NT2/D1 (cell line): ENCODE measurements at regions not wholly inside any gene's neighbourhood (a gene's known extent, or its start where the extent isn't known, plus 50 kb on each side); places are given as distances from the start of the nearest gene placed in this dataset.

Experiments
- DNase-seq: peaks from one replicate; pipeline ENCODE4 v3.0.0-alpha.2; 2011; ENCODE audit warnings: low read depth, low spot score
- H3K27me3 ChIP-seq: 2 replicates; pipeline ENCODE4 v1.6.0; 2011; ENCODE audit warnings: mild to moderate bottlenecking; ENCODE audit not compliant: insufficient read length, insufficient read depth
- H3K36me3 ChIP-seq: 2 replicates; pipeline ENCODE4 v1.6.1; 2011; ENCODE audit warnings: mild to moderate bottlenecking, low read length, mixed read lengths; ENCODE audit not compliant: insufficient read depth, insufficient read length
- H3K4me1 ChIP-seq: 2 replicates; pipeline ENCODE4 v1.5.1; 2011; ENCODE audit not compliant: insufficient read depth, insufficient read length
- H3K4me3 ChIP-seq: 2 replicates; pipeline ENCODE4 v1.5.1; 2011; ENCODE audit warnings: low read depth; ENCODE audit not compliant: insufficient read length
- H3K9ac ChIP-seq: 2 replicates; pipeline ENCODE4 v1.6.0; 2011; ENCODE audit warnings: low read depth; ENCODE audit not compliant: insufficient read length
- H3K9me3 ChIP-seq: 2 replicates; pipeline ENCODE4 v1.5.1; 2011; ENCODE audit warnings: mild to moderate bottlenecking, low read length; ENCODE audit not compliant: insufficient read depth
- SUZ12 ChIP-seq: IDR thresholded peaks from 2 replicates; pipeline ENCODE4 v1.6.1; 2011; ENCODE audit not compliant: insufficient read length, insufficient read depth; ENCODE audit errors: extremely low read depth
- YY1 ChIP-seq: IDR thresholded peaks from 2 replicates; pipeline ENCODE4 v1.6.1; 2011; ENCODE audit not compliant: insufficient read length, insufficient read depth
- ZNF274 ChIP-seq: IDR thresholded peaks from 2 replicates; pipeline ENCODE4 v1.6.1; 2011; ENCODE audit warnings: mild to moderate bottlenecking, low read depth, low read length

DNA sequence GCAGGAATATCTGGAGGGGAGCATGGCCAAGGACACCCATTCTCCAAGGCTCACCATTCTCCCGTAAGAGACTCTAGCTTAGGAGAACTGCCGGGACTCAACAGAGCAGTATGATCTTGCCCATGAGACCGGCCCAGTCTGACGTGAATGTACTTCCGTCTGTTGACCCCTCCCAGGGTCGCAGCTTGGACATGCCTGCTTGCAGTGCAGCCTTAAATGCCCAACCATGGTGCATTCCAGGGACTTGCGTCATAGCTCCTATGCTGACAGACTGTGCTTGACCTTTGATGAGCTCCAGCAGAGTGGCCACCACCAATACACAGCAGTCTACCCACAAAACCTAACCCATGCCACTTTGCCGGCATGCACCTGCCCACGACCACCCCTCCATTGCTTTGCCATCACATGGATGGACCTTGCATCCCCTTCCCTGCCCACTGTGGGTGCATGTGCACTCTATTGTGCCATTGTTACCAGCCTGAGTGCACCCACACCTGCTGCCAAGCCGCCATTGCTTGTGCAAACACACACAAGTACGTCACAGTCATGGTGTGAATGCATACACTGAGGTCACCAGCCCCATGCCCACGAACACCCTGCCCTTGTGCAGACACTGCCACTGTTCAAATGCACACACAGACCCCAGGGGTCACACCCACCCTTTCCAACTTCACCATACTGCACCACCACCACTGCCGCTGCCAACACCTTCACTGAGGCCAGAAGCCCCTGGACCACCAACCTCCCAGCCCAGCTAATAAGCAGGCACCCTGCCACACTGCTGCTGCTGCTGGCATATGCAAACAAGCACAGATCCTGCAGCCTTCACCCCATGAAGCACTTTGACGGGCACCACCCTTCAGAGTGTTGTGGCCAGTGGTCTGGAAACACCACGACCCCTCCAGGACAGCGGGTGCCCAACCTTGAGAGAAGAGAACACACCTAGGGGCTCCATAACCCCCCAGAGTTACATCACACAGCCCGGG is 1141.3 kb downstream of the BRINP3 start:
- H3K9ac ChIP-seq, result no peak overlapping the region
- H3K4me1 ChIP-seq, result no peaks in the 10 kb centered on the region
- H3K9me3 ChIP-seq, result peaks cover 4% of the 10 kb centered on the region; the same call in 1 of the 2 replicates
- DNase-seq, result no peak
- H3K4me3 ChIP-seq, result no peak overlapping the region
- TF ChIP-seq YY1, result no peak
- TF ChIP-seq ZNF274, result no peak
- no peak for TF ChIP-seq SUZ12
- H3K27me3 ChIP-seq, result no peaks in the 10 kb centered on the region
- no peaks in the 10 kb centered on the region for H3K36me3 ChIP-seq

DNA sequence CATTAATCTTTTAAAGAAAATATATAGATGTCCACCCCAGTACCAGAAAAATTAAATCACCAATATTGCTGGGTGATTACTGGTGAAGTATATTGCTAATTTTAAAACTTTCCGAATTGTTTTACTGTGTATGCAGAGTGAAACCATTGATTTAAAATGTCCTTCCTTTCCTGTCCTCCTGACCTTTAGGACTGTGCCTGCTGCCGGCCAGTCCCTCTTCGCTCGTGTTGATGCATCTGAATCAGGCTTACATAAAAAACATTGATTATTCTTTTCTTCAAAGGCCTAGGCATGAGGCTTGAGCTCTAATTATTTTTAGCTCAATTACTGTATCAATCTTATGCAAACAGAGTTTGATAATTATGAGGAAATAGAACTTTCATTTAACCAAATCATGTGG is 1128.1 kb downstream of the BRINP3 start:
- no peak for DNase-seq
- Histone ChIP-seq H3K27me3 (no peaks in the 10 kb centered on the region), H3K36me3 (no peaks in the 10 kb centered on the region), H3K4me3 (no peak overlapping the region), H3K4me1 (no peaks in the 10 kb centered on the region), H3K9ac (no peak overlapping the region), H3K9me3 (no peaks in the 10 kb centered on the region)
- TF ChIP-seq SUZ12, result no peak

DNA sequence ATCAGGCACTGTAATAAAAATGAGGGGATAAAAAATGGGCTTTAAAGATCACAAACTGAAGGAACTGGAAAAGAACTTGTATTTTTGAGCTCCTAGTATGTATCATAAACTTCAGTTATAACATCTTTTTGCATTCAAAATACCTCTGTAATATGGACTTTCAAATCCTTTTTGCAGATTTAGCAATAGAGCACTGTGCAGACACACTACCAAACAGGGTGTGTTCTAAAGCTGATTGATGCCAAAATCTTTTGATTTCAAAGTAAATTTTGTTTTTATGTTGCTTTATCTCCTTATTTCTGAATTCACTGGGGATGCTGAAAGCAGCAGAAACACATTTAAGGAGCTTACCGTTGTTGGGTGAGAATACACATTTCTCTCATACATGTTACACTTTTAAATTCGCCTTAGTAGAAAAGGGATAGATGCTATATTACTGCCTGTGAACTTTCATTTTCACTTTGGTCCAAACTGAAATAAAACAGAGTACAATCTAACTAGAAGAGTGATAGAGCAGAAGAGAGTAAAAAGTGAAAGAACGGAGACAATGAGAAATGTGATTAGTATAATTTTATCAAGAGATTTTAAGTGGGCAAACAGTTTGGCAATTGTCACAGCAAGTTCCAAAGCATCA is 1126.6 kb downstream of the BRINP3 start:
- no peak for DNase-seq
- H3K36me3 ChIP-seq, result no peaks in the 10 kb centered on the region
- H3K27me3 ChIP-seq, result no peaks in the 10 kb centered on the region
- TF ChIP-seq SUZ12, result no peak
- H3K4me3 ChIP-seq, result no peak overlapping the region
- H3K9ac ChIP-seq, result no peak overlapping the region
- no peaks in the 10 kb centered on the region for H3K9me3 ChIP-seq
- no peaks in the 10 kb centered on the region for H3K4me1 ChIP-seq

DNA sequence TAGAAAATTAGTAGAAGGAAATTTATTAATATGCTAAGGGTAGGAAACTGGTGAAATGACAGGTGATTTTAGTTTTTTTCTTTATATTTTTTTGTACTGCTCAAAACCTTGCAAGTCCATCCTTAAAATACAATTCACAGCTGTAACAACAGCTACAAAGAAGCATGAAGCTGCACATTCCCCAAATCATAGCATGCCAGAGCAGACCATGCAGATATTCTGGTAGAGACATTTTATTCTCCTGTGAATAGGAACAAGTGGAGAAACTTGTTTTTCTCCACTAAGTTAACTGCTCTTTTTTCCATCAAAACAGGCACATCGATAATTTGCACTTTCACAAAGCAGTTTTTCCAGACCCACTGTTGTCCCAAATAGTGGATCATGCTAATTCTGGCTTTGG is 1125.7 kb downstream of the BRINP3 start:
- TF ChIP-seq YY1 (no peak), SUZ12 (no peak), ZNF274 (no peak)
- H3K27me3 ChIP-seq, result no peaks in the 10 kb centered on the region
- no peaks in the 10 kb centered on the region for H3K4me1 ChIP-seq
- H3K36me3 ChIP-seq, result no peaks in the 10 kb centered on the region
- no peak overlapping the region for H3K9ac ChIP-seq
- DNase-seq, result no peak
- no peak overlapping the region for H3K4me3 ChIP-seq
- H3K9me3 ChIP-seq, result no peaks in the 10 kb centered on the region

DNA sequence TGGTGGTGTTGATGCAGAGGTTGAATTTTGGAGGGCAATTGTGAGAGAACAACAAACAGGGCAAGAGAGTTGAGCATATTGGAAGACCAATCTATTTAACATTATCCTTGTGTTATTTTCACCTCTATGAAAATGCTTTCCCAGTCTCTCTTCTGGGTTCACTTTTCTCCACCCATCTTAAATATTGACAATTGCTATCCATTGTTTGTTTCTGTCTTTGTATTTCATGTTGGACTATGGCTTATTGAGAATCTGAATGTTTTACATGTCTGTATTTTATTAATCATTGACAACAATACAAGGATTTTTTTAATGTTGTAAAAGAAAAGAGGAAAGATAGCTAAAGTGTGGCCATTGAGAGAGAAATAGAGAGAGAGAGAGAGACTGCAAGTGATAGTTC is 1121.5 kb downstream of the BRINP3 start:
- no peak for DNase-seq
- Histone ChIP-seq H3K4me1 (no peaks in the 10 kb centered on the region), H3K27me3 (no peaks in the 10 kb centered on the region), H3K9ac (no peak overlapping the region), H3K9me3 (no peaks in the 10 kb centered on the region), H3K36me3 (no peaks in the 10 kb centered on the region), H3K4me3 (no peak overlapping the region)
- TF ChIP-seq YY1, result no peak
- TF ChIP-seq ZNF274, result no peak
- TF ChIP-seq SUZ12, result no peak

DNA sequence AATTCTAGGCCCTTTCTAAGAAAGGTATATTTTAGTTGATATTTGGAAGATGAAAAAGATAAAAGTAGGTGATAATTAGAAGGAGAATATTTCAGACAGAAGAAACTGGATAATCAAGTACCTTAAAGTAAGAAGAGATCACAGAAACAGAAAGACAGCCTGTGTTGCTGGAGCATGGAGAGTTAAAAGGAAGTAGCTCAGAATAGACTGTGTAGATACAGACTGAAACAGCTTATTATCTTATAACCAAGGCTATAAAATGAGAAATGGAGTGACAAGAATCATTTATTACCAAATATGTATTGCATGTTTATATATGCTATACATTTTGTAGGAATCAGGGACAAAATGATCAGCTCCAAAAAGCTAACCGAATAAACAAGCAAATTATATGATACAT is 1120.3 kb downstream of the BRINP3 start:
- Histone ChIP-seq H3K36me3 (no peaks in the 10 kb centered on the region), H3K27me3 (no peaks in the 10 kb centered on the region), H3K9ac (no peak overlapping the region), H3K4me3 (no peak overlapping the region), H3K4me1 (no peaks in the 10 kb centered on the region), H3K9me3 (no peaks in the 10 kb centered on the region)
- TF ChIP-seq YY1 (no peak), ZNF274 (no peak), SUZ12 (no peak)
- DNase-seq, result no peak

DNA sequence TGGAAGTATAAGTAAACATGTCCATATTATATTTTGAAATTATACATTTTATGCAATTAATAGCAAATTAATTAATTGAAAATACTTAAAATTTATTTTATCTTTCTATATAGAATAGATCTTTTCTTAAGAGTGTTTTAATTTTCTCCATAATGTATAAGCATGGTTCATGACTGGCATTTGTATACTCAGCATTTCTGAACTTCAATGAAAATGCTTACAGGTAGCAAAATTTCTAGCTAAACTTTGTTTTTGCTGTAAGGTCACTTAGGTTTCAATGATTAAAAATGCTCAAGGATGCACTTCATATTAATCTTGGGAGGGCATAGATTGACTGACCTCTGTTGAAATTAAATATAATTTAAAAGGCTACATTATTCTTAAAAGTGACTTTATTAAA is 1108.1 kb downstream of the BRINP3 start:
- no peak for TF ChIP-seq YY1
- no peak for TF ChIP-seq ZNF274
- no peak for TF ChIP-seq SUZ12
- no peak for DNase-seq
- no peak overlapping the region for H3K9ac ChIP-seq

More for the DNA sequence above, 1108.1 kb downstream of the BRINP3 start:
- no peaks in the 10 kb centered on the region for H3K4me1 ChIP-seq
- no peaks in the 10 kb centered on the region for H3K9me3 ChIP-seq
- no peak overlapping the region for H3K4me3 ChIP-seq
- H3K36me3 ChIP-seq, result no peaks in the 10 kb centered on the region
- no peaks in the 10 kb centered on the region for H3K27me3 ChIP-seq
